MM.1S (cell line): ENCODE measurements at regions not wholly inside any gene's neighbourhood (a gene's known extent, or its start where the extent isn't known, plus 50 kb on each side); places are given as distances from the start of the nearest gene placed in this dataset.

Source experiments
- DNase-seq: peaks from one replicate; pipeline ENCODE4 v3.0.0-alpha.2; 2015
- H2AFZ ChIP-seq: fragments of 300-600 bp; sonication (generic); 2 replicates; pipeline ENCODE4 v1.6.0; 2016; ENCODE audit warnings: antibody characterized with exemption, low read length
- H3F3A ChIP-seq: fragments of 300-600 bp; sonication (generic); 2 replicates; pipeline ENCODE4 v1.6.1; 2016; ENCODE audit warnings: mild to moderate bottlenecking, antibody characterized with exemption, low read length, moderate library complexity, mixed read lengths; ENCODE audit not compliant: insufficient read depth
- H3K27ac ChIP-seq: fragments of 300-600 bp; sonication (generic); 2 replicates; pipeline ENCODE4 v1.5.1; 2016; ENCODE audit warnings: mild to moderate bottlenecking, low read length
- H3K27me3 ChIP-seq: fragments of 300-600 bp; sonication (generic); replicated peaks from 2 replicates; pipeline ENCODE4 v1.6.0; 2016; ENCODE audit warnings: low read length; ENCODE audit not compliant: insufficient read depth
- H3K36me3 ChIP-seq: fragments of 300-600 bp; sonication (generic); replicated peaks from 2 replicates; pipeline ENCODE4 v1.6.1; 2016; ENCODE audit warnings: mild to moderate bottlenecking, low read length, mixed read lengths; ENCODE audit not compliant: insufficient read depth
- H3K4me1 ChIP-seq: fragments of 300-600 bp; sonication (generic); 2 replicates; pipeline ENCODE4 v1.6.1; 2016; ENCODE audit warnings: low read length, mixed read lengths
- H3K4me2 ChIP-seq: fragments of 300-600 bp; sonication (generic); 2 replicates; pipeline ENCODE4 v1.6.0; 2016; ENCODE audit warnings: low read depth, low read length
- H3K4me3 ChIP-seq: fragments of 300-600 bp; sonication (generic); 2 replicates; pipeline ENCODE4 v1.5.1; 2016; ENCODE audit warnings: low read length, mixed read lengths
- H3K79me2 ChIP-seq: fragments of 300-600 bp; sonication (generic); 2 replicates; pipeline ENCODE4 v1.6.1; 2016; ENCODE audit warnings: mixed run types, low read length, mixed read lengths
- H3K9ac ChIP-seq: fragments of 300-600 bp; sonication (generic); 2 replicates; pipeline ENCODE4 v1.6.1; 2016; ENCODE audit warnings: low read length, mixed read lengths
- H3K9me2 ChIP-seq: fragments of 300-600 bp; sonication (generic); replicated peaks from 2 replicates; pipeline ENCODE4 v1.6.1; 2016; ENCODE audit warnings: mild to moderate bottlenecking, low read length, mixed read lengths; ENCODE audit not compliant: insufficient read depth
- H3K9me3 ChIP-seq: fragments of 300-600 bp; sonication (generic); replicated peaks from 2 replicates; pipeline ENCODE4 v1.6.1; 2016; ENCODE audit warnings: mild to moderate bottlenecking, low read length, mixed read lengths; ENCODE audit not compliant: insufficient read depth
- H4K20me1 ChIP-seq: fragments of 300-600 bp; sonication (generic); 2 replicates; pipeline ENCODE4 v1.6.1; 2016; ENCODE audit warnings: mild to moderate bottlenecking, low read length, moderate library complexity, mixed read lengths; ENCODE audit not compliant: insufficient read depth
- CTCF ChIP-seq: fragments of 300-600 bp; sonication (generic); IDR thresholded peaks from 2 replicates; pipeline ENCODE4 v1.5.1; 2016; ENCODE audit warnings: antibody characterized with exemption, low read length, mixed read lengths
- EZH2 ChIP-seq: fragments of 300-600 bp; sonication (generic); optimal IDR thresholded peaks from 2 replicates; pipeline ENCODE3; 2017; ENCODE audit warnings: low read depth, mild to moderate bottlenecking, antibody characterized with exemption, low read length, mixed read lengths
- EZH2phosphoT487 ChIP-seq: fragments of 300-600 bp; sonication (generic); IDR thresholded peaks from 2 replicates; pipeline ENCODE4 v1.6.1; 2018; ENCODE audit warnings: antibody characterized with exemption, low read length

DNA sequence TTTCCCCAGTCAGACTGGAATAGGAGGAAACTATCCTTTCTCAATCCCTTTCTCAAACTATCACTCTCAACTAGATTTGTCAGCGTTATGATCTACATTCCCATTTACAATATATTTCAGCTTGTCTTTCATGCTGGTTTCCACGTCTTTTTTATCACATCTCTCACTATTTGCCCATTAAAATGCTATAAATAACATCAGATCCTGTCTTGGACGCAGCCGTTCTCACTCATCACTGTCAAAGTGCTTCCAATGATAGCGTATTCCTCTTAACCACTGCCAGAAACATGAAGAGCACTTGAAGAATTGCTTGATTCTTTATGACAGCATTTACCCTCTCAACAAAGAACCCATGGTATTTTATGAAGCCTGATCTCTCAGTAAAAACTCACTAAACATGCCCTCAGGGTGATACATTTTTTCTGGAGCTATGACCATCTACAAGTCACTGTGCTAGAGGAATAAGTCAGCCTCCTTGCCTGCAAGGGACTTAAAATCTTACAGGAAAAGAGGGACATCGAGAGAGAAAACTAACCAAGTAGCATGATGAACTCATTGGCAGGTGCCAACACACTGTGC, 205.6 kb upstream of the PFKP start:
- Histone ChIP-seq H3K9me3 (no peaks in the 10 kb centered on the region), H3K4me3 (no peak overlapping the region), H3K27me3 (no peaks in the 10 kb centered on the region), H4K20me1 (no peaks in the 10 kb centered on the region), H3K36me3 (no peaks in the 10 kb centered on the region), H2AFZ (no peak overlapping the region), H3K4me1 (no peaks in the 10 kb centered on the region), H3K4me2 (no peak overlapping the region), H3F3A (no peaks in the 10 kb centered on the region), H3K9ac (no peak overlapping the region), H3K9me2 (no peaks in the 10 kb centered on the region), H3K27ac (no peak overlapping the region), H3K79me2 (no peaks in the 10 kb centered on the region)
- TF ChIP-seq CTCF (no peak), EZH2phosphoT487 (no peak), EZH2 (no peak)
- DNase-seq: no peak

- no peaks in the 10 kb centered on the region for H3K27me3 ChIP-seq
- H2AFZ ChIP-seq: no peak overlapping the region
Observed at GRCh38 chr10:2858452-2858851, 208.9 kb upstream of the PFKP start.

DNA sequence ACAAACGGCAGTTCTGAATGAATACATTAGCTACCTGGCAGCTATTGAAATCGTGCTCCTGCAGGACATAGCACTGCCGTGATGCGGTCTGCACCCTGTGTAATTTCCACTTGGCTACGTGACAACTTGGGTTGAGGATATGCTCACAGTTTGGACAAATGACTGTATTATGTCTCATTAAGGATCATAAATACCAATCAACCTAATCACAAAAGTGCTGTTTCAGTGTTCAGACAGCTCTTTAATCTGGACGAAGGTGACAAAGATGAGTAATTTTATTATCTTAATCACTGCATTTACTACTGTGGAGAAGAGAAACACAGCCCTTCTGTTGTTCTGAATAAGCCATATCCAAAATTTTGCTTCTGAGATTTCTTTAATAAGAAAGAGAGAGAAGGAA, 210.8 kb upstream of the PFKP start:
- Histone ChIP-seq H3K9ac (no peak overlapping the region), H2AFZ (no peak overlapping the region), H3K9me2 (no peaks in the 10 kb centered on the region), H3K4me1 (no peaks in the 10 kb centered on the region), H3K27ac (no peak overlapping the region), H3K27me3 (no peaks in the 10 kb centered on the region), H3K36me3 (no peaks in the 10 kb centered on the region), H3K4me2 (no peak overlapping the region), H3F3A (no peaks in the 10 kb centered on the region), H3K4me3 (no peak overlapping the region), H4K20me1 (no peaks in the 10 kb centered on the region), H3K9me3 (no peaks in the 10 kb centered on the region; the same call in 1 of the 2 replicates), H3K79me2 (no peaks in the 10 kb centered on the region)
- no peak for DNase-seq
- TF ChIP-seq CTCF (no peak), EZH2phosphoT487 (no peak), EZH2 (no peak)

More at GRCh38 chr10:2858452-2858851, 208.9 kb upstream of the PFKP start:
- H3K27ac ChIP-seq: no peak overlapping the region
- H3K4me2 ChIP-seq: no peak overlapping the region
- H3K36me3 ChIP-seq: no peaks in the 10 kb centered on the region
- no peaks in the 10 kb centered on the region for H3K79me2 ChIP-seq
- no peaks in the 10 kb centered on the region; the same call in 1 of the 2 replicates for H3K9me3 ChIP-seq
- DNase-seq: no peak
- H4K20me1 ChIP-seq: no peaks in the 10 kb centered on the region
- no peak overlapping the region for H3K9ac ChIP-seq
- H3K4me3 ChIP-seq: no peak overlapping the region
- TF ChIP-seq EZH2phosphoT487: no peak
- TF ChIP-seq CTCF: no peak
- no peaks in the 10 kb centered on the region for H3K9me2 ChIP-seq
- H3K4me1 ChIP-seq: no peaks in the 10 kb centered on the region
- H3F3A ChIP-seq: no peaks in the 10 kb centered on the region
